HG02623 (cell line): ENCODE measurements at regions not wholly inside any gene's neighbourhood (a gene's known extent, or its start where the extent isn't known, plus 50 kb on each side); places are given as distances from the start of the nearest gene placed in this dataset.
"Not testable (repeated sequence)": the region's sequence is repeated elsewhere in the genome, so short reads cannot be mapped to it uniquely, and the experiment has no call there.

ENCODE experiments used
- ATAC-seq: cut with Tn5 transposase; IDR thresholded peaks from one replicate; pipeline ENCODE4 v1.9.1; 2021; ENCODE audit warnings: moderate library complexity; ENCODE audit not compliant: unreplicated experiment

GRCh38 chr6:66258731-66259487 is 551.9 kb upstream of the EYS start:
- ATAC-seq: not testable (repeated sequence)

GRCh38 chr6:66245231-66245630 is 538.2 kb upstream of the EYS start:
- no peak for ATAC-seq

GRCh38 chr6:66238851-66239250 is 531.8 kb upstream of the EYS start:
- ATAC-seq: no peak

GRCh38 chr6:66232890-66233289 is 525.9 kb upstream of the EYS start:
- ATAC-seq: no peak

DNA sequence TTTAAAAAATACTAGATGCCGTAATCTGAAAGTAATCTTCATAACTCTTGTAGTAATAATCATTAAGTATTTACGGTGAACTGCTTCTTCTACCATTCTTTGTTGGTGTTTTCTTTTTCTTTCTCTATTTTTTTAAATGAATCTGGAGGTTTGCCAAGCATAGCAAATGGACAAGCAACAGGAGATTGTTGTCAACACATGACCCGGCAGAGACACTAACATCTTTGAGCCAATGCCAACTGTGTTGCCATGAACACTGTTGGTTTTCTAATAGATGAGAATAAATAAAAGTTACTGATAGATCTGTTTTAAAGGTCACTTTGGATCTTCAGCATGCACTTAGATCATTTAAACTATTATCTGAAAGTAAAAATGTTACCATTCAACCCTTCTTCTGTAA is 523.6 kb upstream of the EYS start:
- ATAC-seq: no peak

DNA sequence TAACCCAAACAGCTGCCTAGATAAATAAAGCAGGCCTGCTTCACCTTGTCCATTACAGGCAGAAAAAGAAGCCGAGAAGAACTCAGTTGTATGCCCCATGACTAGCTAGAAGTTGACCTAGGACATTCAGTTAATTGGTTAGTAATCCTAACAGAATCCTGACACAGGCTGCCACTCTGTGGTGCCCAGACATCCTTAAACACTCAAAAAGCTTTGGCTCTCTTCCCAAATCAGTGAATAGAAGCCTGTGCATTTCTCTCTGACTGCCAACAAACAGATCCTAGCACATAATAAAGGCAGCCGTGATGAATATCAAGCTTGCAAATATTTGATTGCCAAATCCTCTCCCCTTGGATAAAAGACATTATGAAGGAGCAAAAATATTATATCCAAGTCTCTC is 519.1 kb upstream of the EYS start:
- ATAC-seq: no peak

- ATAC-seq: no peak
Observed at GRCh38 chr6:66210964-66211363, 503.9 kb upstream of the EYS start.

GRCh38 chr6:66200390-66200789 is 493.4 kb upstream of the EYS start:
- no peak for ATAC-seq

DNA sequence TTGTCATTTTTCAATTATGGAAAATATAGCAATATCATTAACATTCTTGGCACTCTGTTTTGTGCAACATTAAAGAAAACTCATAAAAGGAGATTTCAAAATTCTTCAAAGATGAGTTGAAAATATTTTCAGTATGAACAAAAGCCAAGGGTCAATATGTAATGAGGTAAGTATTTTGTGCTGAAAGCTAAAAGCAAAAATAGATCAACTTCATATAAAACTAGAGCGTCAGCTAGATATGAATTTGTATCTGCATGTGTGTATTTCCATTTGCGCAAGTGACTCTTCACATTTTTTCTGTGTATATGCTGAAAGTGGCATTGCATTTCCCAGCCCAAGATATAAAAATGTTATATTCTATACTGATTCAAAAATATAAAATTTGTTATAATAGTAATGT is 492.1 kb upstream of the EYS start:
- ATAC-seq: no peak

DNA sequence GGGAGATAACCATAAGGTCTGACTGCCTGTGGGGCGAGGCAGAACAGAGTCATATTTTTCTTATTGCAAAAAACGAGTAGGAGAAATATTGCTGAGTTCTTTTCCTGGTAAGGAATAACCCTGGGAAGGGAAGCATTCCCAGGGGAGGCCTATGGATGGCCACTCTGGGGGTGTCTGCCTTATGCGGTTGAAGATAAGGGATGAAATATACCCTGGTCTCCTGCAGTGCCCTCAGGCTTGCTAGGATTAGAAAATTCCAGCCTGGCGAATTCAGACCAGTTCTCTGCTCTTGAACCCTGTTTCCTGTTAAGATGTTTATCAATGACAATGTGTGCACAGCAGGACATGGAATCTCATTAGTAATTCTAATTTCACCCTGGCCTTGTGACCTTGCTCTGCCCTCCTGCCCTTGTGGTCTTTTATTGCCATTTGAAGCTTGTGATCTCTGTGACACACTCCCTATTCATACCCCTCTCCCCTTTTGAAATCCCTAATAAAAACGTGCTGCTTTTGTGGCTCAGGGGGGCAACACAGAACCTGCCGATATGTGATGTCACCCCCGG is 491.1 kb upstream of the EYS start:
- no peak for ATAC-seq

DNA sequence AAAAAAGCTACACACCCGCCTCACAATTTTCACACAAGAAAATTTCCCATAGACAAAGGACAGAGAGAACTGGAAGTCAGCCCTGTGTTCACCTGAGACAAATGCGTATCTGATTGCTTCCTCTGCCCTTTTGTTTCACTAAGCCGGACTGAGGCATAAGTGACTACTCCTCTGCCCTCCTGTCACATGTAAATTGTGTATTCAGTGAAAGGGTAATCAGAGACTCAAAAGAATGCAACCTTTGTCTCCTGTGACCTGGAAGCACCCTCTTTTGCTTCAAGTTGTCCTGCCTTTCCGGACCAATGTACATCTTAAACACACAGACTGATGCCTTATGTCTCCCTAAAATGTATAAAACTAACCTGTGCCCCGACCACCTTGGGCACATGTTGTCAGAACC is 483.8 kb upstream of the EYS start:
- ATAC-seq: no peak

GRCh38 chr6:66189915-66190314 is 482.9 kb upstream of the EYS start:
- no peak for ATAC-seq

- ATAC-seq: no peak
Observed at GRCh38 chr6:66186756-66187155, 479.7 kb upstream of the EYS start.

DNA sequence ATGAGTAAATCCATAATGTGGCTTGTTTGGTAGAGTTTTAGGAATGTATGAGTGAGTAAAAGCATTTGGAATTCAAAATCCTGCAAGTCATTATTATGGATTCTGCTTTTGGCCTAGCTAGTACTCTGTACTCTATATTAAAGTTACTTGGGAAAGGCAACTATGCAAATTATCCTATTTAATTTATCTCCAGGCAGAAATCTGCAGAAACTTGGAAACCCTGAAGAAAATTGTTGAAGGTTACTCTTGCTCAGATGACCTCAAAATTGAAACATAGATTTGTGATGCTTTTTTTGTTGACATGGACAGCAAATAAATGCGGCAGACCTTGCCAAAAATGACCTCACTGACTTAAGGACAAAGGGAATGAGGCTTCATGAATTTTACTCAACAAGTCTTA is 477.1 kb upstream of the EYS start:
- ATAC-seq: no peak

DNA sequence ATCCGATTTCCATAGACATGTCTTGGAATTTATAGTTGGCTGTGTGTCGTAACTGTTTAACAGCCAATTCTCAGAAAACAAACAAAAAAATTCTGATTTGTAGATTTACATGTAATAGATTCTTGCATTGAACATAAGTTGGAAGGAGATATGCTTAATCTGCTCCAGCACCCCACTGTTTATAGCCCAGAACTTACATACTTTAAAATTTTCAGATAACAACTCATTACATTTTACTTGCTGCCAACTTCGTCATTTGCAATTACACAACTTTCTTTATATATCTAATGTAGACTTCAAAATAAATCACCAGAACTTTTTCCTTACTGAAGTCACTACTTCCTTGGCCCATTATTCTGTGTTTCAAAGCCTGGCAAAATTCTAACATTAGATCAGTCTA is 472.3 kb upstream of the EYS start:
- ATAC-seq: no peak

- ATAC-seq: no peak
Observed at GRCh38 chr6:66173587-66173986, 466.6 kb upstream of the EYS start.

- ATAC-seq: not testable (repeated sequence)
Observed at GRCh38 chr6:66166713-66167112, 459.7 kb upstream of the EYS start.

- no peak for ATAC-seq
Observed at GRCh38 chr6:66161546-66162108, 454.6 kb upstream of the EYS start.

DNA sequence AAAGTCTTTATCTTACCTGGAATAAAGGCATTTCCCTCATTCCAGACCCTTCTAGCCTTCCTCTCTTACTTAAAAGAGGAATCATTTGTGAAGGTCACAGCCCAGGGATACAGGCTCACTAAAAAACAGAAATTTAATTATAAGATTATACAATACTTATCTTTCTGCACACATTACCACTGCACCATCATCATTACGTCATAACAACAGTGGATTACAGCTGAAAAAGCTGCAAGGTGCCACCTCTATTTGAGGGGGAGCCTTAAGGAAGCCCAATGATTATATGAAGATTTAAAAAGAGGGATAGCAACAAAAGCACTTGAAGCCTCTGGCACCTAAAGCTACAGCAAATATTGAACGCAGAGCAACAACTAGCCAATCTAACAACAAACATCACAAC is 452.9 kb upstream of the EYS start:
- ATAC-seq: no peak

DNA sequence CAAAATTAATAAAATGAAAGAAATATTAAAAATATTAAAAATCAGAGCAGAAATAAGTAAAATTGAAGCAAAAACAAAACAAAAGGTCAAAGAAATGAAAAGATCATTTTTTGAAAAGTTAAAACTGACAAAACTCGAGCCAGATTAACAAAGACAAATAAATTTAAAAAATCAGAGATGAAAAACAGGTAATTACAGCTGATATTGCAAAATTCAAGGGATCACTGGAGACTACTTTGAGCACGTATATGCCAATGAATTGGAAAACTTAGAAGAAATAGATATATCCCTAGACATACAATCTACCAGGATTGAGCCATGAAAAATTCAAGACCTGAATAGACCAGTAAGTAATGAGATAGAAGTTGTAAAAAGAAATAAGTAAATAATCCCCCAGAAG is 446.2 kb upstream of the EYS start:
- ATAC-seq: no peak

DNA sequence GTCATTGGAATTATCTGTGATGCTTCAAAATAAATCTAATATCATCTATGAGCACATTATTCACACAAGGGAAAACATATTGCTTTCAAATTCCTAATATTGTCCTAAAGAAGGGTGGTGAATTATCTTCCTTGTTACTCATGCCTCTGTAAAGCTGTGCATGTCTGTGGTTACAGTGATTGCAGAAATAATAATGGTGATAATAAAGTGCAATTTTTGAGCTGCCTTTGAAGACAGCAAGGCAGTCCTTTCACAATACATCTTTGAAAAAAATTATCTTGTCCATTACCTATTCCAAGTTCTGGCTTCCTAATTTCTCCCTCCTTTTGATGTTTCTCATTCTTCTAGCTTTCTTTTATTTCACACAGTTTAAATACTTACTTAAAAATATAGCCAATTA is 442.1 kb upstream of the EYS start:
- no peak for ATAC-seq

GRCh38 chr6:66145867-66146266 is 438.8 kb upstream of the EYS start:
- ATAC-seq: no peak

DNA sequence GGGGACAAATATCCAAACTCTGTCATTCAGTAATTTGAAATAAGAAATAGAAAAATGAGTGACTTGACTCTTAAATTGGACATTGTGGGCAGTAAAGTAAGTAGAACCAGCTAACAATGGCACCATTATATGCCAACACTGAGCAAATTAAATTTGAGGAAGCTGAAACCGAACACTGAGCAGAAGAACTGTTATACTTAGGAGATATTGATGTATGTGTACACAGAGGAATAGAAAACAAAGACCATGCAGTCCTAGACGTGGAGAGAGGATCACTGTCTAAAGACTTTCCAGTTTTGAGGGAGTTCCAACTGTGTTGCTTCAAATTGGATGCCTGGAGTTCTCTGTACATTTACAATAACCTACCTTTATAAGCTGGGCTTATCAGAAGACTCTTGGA is 427.0 kb upstream of the EYS start:
- no peak for ATAC-seq
